Muscle layer of duodenum (tissue), 2 donors: ENCODE measurements at regions not wholly inside any gene's neighbourhood (a gene's known extent, or its start where the extent isn't known, plus 50 kb on each side); places are given as distances from the start of the nearest gene placed in this dataset.
"Not testable (repeated sequence)": the region's sequence is repeated elsewhere in the genome, so short reads cannot be mapped to it uniquely, and the experiment has no call there.

Experiments used
- H3K27ac ChIP-seq: one replicate; pipeline ENCODE4 v1.7.0; 2013; ENCODE audit warnings: mild to moderate bottlenecking, low read length
- H3K27me3 ChIP-seq: one replicate; pipeline ENCODE4 v1.7.0; 2013; ENCODE audit warnings: low read depth, mild to moderate bottlenecking, control low read depth, low read length
- H3K36me3 ChIP-seq, 2 donors: one replicate each; pipeline ENCODE4 v1.7.0; 2013; ENCODE audit warnings: low read length in 2 of 2, control low read depth in 1 of 2, mild to moderate bottlenecking in 1 of 2; ENCODE audit not compliant: insufficient read depth in 2 of 2, control insufficient read depth in 1 of 2
- H3K4me1 ChIP-seq, 2 donors: one replicate each; pipeline ENCODE4 v1.7.0; 2013; ENCODE audit warnings: low read length in 2 of 2, mild to moderate bottlenecking in 2 of 2, control low read depth in 1 of 2, moderate library complexity in 1 of 2; ENCODE audit not compliant: insufficient read depth in 2 of 2, control insufficient read depth in 1 of 2
- H3K4me3 ChIP-seq, 2 donors: one replicate each; pipeline ENCODE4 v1.7.0; 2013; ENCODE audit warnings: low read length in 2 of 2, low read depth in 1 of 2, mild to moderate bottlenecking in 1 of 2
- H3K9me3 ChIP-seq, 2 donors: one replicate each; pipeline ENCODE4 v1.7.0; 2013; ENCODE audit warnings: low read length in 2 of 2, control low read depth in 1 of 2, mild to moderate bottlenecking in 1 of 2; ENCODE audit not compliant: control insufficient read depth in 1 of 2
- donor health status: healthy.

- H3K36me3 ChIP-seq: no peaks in the 10 kb centered on the region
- H3K9me3 ChIP-seq: no peaks in the 10 kb centered on the region
- H3K27ac ChIP-seq: no peak overlapping the region
- H3K27me3 ChIP-seq: no peaks in the 10 kb centered on the region
- no peaks in the 10 kb centered on the region for H3K4me1 ChIP-seq
- H3K4me3 ChIP-seq: no peak overlapping the region
Measured at GRCh38 chr6:51283723-51284355, 465.2 kb downstream of the TFAP2B start.

DNA sequence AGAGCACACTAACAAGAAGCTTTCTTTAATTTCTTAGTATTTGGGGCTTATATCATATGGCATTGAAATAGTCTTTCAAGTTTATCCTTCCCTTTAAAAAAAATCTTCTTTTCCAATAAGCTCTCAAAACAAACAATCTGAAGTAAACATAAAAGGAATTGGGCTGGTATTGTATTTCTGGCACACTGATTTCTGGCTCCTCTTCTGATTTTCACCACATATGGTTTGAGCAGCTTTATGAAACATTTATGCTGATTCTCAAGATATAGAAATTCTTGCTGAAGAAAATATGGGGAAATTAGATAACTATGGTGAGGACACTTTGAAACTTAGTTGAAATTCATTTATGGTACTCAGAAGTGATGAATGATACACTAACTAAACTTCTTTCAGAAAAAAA lies 467.2 kb downstream of the TFAP2B start:
- Histone ChIP-seq H3K27me3 (no peaks in the 10 kb centered on the region), H3K27ac (no peak overlapping the region), H3K36me3 (no peaks in the 10 kb centered on the region), H3K4me1 (no peaks in the 10 kb centered on the region), H3K4me3 (no peak overlapping the region), H3K9me3 (no peaks in the 10 kb centered on the region)

GRCh38 chr6:51289041-51289440 lies 470.4 kb downstream of the TFAP2B start:
- no peaks in the 10 kb centered on the region for H3K27me3 ChIP-seq
- H3K4me1 ChIP-seq: no peaks in the 10 kb centered on the region
- no peaks in the 10 kb centered on the region for H3K9me3 ChIP-seq
- no peak overlapping the region for H3K27ac ChIP-seq
- H3K4me3 ChIP-seq: no peak overlapping the region
- no peaks in the 10 kb centered on the region for H3K36me3 ChIP-seq

DNA sequence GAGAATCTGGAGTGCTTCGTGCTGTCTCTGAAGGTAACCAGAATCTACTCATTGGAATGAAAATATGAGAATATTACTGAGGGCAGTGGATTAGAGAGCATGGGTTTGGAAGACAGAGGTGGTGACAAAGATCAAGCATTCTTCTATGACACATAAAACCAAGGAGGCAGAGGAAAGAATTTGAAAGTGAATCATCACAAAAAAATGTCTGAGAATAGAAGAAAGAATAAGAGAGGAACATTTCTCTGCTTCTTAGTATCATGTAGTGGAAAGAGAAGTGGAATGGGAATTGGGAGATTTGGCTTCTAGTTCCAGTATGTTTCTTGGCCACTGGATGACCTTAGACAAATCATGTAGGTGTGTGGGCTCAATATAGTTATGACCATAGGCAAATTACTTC lies 474.0 kb downstream of the TFAP2B start:
- Histone ChIP-seq H3K9me3 (no peaks in the 10 kb centered on the region), H3K36me3 (no peaks in the 10 kb centered on the region), H3K27me3 (no peaks in the 10 kb centered on the region), H3K4me1 (no peaks in the 10 kb centered on the region), H3K4me3 (no peak overlapping the region), H3K27ac (no peak overlapping the region)

GRCh38 chr6:51299621-51300380 lies 481.1 kb downstream of the TFAP2B start:
- Histone ChIP-seq H3K27me3 (no peaks in the 10 kb centered on the region), H3K4me1 (peaks cover 0 to 4% of the 10 kb centered on the region in 2 donors), H3K36me3 (no peaks in the 10 kb centered on the region), H3K9me3 (no peaks in the 10 kb centered on the region), H3K27ac (no peak overlapping the region), H3K4me3 (no peak overlapping the region)

DNA sequence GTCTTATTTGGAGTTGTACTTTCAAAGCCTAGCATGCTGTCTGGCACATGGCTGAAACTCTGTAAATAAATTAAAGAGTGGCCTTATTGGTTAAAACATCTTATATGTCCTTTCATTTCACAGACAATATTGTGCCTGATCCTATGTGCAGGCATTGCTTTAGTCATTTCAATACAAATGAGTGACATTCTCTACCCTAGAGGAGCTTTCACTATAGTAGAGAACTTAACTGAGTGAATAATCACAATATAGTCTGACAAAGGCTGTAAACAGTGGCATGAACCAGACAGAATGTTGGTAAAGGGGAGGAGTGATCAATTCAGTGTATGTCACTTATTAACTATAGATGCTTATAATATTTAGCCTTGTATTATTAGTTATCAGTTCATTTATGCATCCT lies 481.8 kb downstream of the TFAP2B start:
- Histone ChIP-seq H3K4me1 (peaks cover 0 to 4% of the 10 kb centered on the region in 2 donors), H3K4me3 (no peak overlapping the region), H3K36me3 (no peaks in the 10 kb centered on the region), H3K27ac (no peak overlapping the region), H3K9me3 (no peaks in the 10 kb centered on the region), H3K27me3 (no peaks in the 10 kb centered on the region)

DNA sequence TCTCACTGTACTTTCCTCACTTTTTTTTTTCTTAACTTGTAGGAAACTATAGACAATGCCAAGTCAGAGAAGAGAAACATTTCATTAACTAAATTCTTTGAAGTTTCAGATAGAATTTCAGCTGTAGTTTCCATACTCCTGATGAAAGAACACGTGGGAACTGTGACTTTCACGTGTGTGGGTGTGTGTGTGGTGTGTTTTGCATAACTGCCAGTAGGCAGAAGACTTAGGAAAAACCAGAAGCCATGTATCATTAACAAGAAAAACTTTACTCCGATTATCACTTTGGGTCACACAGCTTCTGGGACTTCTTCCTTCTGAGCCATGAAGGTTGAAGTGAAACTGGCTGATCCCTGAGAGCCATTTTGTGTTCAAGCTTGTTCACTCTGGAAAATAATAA lies 483.3 kb downstream of the TFAP2B start:
- no peak overlapping the region for H3K27ac ChIP-seq
- no peaks in the 10 kb centered on the region for H3K27me3 ChIP-seq

GRCh38 chr6:51302431-51302830 lies 483.8 kb downstream of the TFAP2B start:
- Histone ChIP-seq H3K27me3 (no peaks in the 10 kb centered on the region), H3K4me1 (peaks cover 0 to 4% of the 10 kb centered on the region in 2 donors), H3K9me3 (no peaks in the 10 kb centered on the region), H3K4me3 (no peak overlapping the region), H3K36me3 (no peaks in the 10 kb centered on the region), H3K27ac (no peak overlapping the region)

More for the DNA sequence above, 483.3 kb downstream of the TFAP2B start:
- Histone ChIP-seq H3K4me1 (peaks cover 0 to 4% of the 10 kb centered on the region in 2 donors), H3K36me3 (no peaks in the 10 kb centered on the region), H3K9me3 (no peaks in the 10 kb centered on the region), H3K4me3 (no peak overlapping the region)

GRCh38 chr6:51303338-51303737 lies 484.7 kb downstream of the TFAP2B start:
- no peak overlapping the region for H3K27ac ChIP-seq
- no peak overlapping the region for H3K4me3 ChIP-seq
- H3K36me3 ChIP-seq: no peaks in the 10 kb centered on the region
- no peaks in the 10 kb centered on the region for H3K27me3 ChIP-seq
- H3K9me3 ChIP-seq: no peaks in the 10 kb centered on the region
- peaks cover 0 to 4% of the 10 kb centered on the region in 2 donors for H3K4me1 ChIP-seq

- no peaks in the 10 kb centered on the region for H3K36me3 ChIP-seq
- H3K4me1 ChIP-seq: no peaks in the 10 kb centered on the region
- H3K9me3 ChIP-seq: no peaks in the 10 kb centered on the region
- no peak overlapping the region for H3K27ac ChIP-seq
- H3K4me3 ChIP-seq: no peak overlapping the region
- H3K27me3 ChIP-seq: no peaks in the 10 kb centered on the region
Measured at GRCh38 chr6:51314965-51315364, 496.3 kb downstream of the TFAP2B start.

GRCh38 chr6:51318674-51319073 lies 500.0 kb downstream of the TFAP2B start:
- Histone ChIP-seq H3K27ac (no peak overlapping the region), H3K4me3 (no peak overlapping the region), H3K27me3 (no peaks in the 10 kb centered on the region), H3K4me1 (no peaks in the 10 kb centered on the region), H3K36me3 (no peaks in the 10 kb centered on the region), H3K9me3 (no peaks in the 10 kb centered on the region)

DNA sequence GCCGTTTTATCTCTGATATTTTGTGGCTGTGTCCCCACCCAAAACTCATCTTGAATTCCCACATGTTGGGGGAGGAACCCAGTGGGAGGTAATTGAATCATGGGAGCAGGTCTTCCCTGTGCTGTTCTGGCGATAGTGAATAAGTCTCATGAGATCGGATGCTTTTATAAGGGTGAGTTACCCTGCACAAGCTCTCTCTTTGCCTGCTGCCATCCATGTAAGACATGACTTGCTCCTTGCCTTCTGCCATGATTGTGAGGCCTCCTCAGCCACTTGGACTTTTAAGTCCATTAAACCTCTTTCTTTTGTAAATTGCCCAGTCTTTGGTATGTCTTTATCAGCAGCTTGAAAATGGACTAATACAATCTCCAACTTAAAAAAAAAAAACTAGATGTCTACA lies 502.8 kb downstream of the TFAP2B start:
- H3K27ac ChIP-seq, H3K9me3 ChIP-seq, H3K4me1 ChIP-seq, H3K4me3 ChIP-seq, H3K27me3 ChIP-seq, H3K36me3 ChIP-seq: not testable (repeated sequence)
